ENCODE measurements at regions not wholly inside any gene's neighbourhood (a gene's known extent, or its start where the extent isn't known, plus 50 kb on each side); places are given as distances from the start of the nearest gene placed in this dataset.
"Not testable (repeated sequence)": the region's sequence is repeated elsewhere in the genome, so short reads cannot be mapped to it uniquely, and the experiment has no call there.

DNA sequence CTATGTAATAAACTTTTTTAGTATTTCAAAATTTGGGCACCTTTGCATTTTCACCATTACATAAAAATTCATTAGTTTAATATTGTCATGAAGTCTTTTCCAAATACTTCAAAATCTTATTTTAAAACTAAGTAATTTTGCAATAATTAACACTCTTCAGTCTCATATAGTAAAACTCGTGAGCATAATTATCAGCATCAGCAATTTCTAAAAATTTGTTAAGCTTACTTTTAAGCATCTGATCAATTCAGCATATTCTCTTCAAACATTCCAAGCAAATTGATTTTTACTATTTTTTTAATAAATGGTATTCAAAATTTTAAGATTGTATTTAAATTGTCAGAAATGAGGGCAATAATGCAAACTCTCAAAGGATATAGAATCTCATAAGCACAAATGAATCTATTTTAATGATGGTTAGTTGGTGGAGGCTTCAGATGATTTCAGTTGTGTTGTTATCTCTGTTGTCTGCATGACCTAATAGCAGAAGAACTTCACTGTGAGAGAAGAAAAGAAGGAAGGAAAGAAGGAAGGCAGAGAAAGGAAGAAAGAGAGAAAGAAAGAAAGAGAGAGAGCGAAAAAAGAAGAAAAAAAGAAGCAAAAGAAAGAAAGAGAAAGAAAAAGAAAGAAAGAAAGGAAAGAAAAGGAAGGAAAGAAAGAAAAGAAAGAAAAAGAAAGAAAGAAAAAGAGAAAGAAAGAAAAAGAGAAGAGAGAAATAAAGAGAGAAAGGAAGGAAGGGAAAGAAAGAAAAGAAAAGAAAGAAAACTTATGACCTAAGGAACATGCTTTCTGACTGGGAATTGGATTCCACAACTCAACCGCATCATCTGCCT, 860.5 kb downstream of the NCAM2 start:
- DNase-seq (ENCODE audit: low spot score) = no peak

DNA sequence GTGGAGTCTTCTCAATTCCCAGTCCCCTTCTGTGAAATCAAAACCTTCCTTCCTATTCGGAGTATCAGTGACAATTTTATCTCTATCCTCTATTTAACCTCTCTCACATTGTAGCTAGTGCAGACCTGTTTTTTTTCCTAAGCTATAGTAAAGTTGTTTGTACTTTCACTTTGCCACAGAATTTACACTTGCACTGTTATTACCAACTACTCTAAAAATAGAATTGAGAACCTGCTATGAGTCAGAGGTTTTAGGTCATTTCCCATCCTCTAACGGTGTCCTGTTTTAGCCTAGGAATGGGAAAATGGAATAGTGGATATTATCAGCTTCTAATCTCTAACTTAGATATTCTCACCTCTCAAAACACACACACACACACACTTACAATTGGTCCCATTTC, 862.7 kb downstream of the NCAM2 start:
- no peak for DNase-seq (ENCODE audit: low spot score)

DNA sequence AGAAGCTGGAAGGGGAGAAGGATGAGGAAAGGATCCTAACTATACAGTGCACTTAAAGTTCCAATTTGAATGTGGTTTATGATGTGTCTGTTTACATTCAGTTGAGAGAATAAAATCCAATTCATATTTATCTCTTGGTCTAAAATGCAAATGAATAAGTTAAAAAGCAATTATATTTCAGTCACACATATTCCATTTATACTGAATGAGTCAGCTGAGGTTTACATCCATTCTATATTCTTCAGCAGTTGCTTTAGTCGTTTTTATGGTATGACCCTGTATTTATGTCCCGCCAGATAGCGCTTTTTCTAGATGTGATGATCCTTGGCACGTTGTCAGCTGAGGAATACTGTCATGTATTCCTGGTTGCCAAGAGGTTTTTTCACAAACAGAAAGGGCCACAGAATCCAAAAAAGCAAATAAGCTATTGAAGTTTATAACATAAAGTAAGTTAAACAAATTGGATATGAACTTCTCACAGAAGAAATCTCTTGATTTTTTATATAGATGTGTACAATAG, 866.2 kb downstream of the NCAM2 start:
- no peak for DNase-seq (ENCODE audit: low spot score)

DNA sequence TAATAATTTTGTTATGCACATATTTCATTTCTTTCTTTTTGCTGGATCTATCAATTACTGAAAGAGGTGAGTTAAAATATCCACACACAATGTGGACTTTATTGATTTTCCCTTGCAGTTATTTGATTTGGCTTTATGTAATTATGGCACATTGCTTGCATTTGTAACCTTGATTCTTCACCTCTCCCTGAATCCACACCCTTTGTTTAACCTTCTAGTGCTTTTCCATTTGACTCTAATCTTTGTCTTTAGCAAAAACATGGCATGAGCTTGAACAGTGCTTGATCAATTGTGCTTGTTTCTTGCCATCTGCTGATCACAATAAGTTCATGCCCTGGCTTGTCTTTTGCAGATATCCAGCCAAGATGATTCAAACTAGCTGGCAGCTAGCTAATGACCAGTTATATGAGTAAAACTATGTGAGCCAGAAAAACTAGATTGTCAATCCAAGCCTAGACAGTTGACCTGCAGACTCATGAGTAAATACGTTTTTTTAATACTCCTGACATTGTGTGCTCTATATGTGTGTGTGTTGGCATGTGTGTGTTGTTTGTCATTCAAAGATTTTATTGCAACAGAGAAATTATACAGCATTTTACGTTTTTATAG, 899.2 kb downstream of the NCAM2 start:
- DNase-seq (ENCODE audit: low spot score) = no peak

DNA sequence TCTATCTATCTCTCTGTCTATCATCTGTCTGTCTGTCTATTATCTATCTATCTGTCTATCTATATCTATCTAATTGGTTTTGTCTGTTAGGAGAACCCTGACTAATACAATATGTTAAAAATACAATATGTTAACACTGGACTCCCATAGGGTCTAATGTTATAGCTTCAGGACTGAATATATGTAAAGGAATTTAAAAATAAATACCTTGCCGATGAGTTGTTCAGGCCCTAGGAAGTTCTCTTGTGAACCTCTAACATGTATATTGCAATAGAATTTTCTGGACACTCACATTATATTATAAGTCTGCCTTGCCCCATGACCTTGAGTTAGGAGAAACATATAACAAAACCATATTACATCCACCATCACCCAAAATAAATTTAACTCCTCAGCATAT, 900.6 kb downstream of the NCAM2 start:
- DNase-seq (ENCODE audit: low spot score) = no peak

DNA sequence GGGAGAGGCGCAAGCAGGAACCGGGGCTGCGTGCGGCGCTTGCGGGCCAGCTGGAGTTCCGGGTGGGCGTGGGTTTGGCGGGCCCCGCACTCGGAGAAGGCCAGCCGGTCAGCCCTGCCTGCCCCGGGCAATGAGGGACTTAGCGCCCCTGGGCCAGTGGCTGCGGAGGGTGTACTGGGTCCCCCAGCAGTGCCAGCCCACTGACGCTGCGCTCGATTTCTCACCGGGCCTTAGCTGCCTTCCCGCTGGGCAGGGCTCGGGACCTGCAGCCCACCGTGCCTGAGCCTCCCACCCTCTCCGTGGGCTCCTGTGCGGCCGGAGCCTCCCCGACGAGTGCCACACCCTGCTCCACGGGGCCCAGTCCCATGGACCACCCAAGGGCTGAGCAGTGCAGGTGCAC, 904.2 kb downstream of the NCAM2 start:
- not testable (repeated sequence) for DNase-seq (ENCODE audit: low spot score)

DNA sequence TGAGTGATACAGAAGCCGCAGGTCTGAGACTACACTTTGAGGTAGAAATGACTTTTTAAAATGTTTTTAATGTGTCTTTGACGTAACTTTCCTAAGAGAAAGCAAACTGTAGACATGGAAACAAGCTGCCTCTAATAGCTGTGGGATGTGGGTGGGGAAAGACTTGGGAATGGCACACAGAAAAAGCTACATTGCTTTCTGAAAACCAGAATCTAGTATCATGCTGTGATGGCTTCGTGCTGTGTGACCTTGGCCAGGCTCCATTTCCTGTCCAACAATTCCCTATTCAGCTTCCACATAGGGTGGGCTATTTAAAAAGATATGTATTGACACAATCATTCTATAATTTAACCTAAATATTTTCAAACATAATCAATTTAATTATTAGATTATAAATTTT, 909.1 kb downstream of the NCAM2 start:
- DNase-seq (ENCODE audit: low spot score) = no peak

DNA sequence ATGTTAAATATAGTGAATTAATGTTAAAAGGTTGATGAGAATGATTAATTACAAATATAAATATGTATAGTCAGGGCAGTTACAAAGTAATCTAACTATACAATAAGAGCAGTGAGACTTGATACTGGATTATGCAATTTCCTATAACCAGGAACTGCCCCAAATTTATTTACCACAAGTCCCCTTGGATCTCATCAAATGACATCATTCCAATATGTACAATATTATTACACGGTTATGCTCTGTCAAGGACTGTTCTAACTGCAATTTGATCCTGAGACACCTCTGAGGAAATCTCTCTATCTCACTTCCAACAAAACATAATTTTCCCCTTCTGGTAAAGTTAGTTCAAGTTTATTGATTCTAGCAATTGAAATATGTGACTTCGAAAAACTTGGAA, 917.6 kb downstream of the NCAM2 start:
- DNase-seq (ENCODE audit: low spot score) = no peak

DNA sequence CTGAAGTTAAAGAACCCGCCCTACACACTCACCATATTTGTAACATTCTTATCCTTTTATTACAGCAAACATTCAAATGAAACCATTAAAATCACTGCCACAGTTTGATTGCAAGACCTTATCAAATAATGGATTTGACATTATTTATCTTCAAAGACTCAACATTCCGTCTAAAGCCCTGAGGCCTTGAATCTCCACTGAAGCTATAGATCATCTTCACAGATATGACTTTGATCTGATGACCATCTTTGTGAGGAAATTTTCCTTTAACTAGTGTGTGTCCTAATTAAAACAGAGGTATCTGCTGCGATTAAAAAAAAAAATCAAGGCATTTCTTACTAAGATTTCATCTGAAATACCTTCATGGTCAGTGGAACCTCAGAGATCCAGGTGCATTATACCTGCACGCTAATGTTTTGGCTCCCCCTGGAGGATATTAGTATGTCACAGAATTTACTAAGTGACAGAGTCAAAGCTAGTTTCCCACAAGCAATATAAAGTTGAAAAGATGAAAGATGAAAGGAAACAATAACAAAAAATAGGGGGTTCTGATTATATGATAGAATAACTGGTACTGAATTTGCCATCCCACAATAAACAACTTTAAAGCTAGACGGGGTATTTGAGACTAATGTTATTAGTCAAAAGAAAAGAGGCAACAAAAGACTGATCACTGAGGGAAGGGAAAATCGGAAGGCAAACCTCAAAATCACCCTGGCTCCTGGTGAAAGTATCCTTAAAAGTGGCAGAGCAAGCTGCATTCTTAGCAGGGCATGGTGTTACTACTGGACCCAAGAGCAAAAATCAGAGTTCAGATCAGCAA, 923.4 kb downstream of the NCAM2 start:
- DNase-seq (ENCODE audit: low spot score) = no peak

DNA sequence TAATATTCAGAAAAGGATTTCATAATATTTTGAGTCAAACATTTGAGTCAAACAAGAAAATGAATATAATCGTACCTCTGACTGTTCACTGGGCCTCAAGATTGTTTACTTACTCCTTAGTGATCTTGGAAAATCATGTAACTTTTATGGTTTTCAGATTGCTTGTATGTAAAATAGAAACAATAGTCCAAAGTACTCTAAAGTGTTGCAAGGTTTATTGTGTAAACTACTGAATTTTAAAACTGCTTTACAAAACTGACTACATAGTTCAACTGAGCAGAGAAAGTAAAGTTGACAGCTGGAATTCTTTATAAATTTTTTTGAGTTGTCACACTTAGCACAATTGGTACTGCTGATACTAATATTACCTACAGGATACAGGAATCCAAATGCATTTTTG, 931.0 kb downstream of the NCAM2 start:
- DNase-seq (ENCODE audit: low spot score) = no peak

DNA sequence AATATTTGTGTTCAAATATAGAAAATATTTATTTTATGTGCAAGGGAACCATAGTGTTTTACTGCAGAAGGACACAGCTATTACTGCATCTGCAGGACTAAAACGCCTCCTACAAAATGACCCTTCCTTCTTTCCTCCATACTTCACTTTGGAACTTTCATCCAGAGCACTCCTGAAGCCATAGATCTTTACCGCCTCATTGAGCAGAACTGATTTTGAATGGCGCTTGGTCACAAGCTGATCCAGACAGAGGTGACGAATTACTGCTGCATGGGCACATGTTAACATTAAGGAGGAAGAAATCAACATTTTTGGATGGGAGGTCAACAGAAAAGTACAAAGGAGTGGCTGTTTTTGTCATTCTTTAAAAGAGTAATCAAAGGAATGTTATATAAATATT, 931.6 kb downstream of the NCAM2 start:
- DNase-seq (ENCODE audit: low spot score) = no peak

DNA sequence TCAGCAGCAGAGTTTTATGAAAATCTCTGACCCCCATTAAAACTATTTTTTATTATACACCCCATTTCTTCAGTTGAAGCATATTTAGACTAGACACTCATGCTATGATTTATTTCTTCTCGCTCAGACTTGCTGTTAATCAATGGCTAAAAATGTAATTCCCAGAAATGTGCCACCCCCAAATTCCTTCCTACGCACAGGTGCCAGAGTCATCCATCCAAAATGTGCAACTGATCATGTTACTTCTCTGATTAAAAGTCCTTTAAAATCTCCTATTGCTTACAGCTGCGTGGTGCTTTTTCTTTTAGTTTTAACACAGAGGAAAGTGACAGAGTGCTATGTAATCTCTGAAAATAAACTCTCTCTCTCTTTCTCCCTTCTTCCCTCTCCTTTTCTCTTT, 954.4 kb downstream of the NCAM2 start:
- DNase-seq (ENCODE audit: low spot score) = no peak

DNA sequence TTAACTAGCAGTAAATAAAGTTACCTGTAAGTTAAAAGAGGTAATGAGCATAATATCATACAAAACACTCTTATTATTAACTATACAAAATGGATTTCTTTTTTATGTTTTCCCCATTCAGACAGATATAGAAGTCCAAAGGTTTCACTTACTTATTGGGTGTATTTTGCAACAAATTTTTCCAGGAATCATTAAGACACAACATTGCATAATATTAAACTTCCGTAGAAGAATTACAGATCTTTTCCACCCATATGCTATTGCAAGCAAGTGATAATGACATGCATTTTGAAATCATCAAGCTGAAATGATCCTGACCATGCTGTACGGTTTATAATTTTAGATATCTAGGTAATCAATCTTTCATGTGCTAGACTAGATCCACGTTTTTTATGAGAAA, 957.0 kb downstream of the NCAM2 start:
- no peak for DNase-seq (ENCODE audit: low spot score)

DNA sequence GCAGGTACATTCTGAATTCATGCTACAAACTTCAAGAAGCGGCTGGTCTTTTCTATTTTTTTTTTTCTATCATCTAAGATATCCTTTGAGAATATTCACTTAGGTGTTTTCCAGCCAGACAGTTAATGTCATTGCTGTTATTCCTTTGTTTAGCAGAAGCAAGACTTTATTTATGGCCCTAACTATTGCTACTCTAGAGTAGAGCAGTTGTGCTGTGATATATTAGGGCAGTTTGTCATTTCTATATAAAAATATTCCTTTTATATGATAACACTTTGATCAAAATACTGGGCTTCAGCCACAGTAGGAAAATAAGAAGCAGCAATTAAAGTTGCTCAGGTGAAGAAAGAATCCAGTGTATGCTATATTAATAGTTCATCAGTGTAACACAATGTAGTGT, 959.3 kb downstream of the NCAM2 start:
- DNase-seq (ENCODE audit: low spot score) = no peak

DNA sequence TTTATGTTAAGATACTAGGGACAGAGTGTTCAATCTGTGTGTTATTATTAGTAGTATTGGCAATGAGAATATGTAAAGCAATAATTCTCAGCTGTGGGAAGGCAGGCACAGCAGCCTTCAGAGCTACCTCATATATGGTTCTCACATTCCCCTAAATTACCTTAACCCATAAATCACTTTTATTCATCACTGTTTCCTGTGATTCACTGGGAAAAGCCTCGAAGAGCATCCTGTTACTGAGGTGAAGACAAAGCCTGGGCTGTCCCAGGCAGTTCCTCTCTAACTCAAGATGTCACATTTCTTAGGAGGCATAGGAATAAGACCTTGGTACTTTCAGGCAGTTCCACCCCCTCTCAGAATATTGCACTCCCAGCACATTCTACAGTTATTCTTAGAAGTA, 965.7 kb downstream of the NCAM2 start:
- DNase-seq (ENCODE audit: low spot score) = no peak

DNA sequence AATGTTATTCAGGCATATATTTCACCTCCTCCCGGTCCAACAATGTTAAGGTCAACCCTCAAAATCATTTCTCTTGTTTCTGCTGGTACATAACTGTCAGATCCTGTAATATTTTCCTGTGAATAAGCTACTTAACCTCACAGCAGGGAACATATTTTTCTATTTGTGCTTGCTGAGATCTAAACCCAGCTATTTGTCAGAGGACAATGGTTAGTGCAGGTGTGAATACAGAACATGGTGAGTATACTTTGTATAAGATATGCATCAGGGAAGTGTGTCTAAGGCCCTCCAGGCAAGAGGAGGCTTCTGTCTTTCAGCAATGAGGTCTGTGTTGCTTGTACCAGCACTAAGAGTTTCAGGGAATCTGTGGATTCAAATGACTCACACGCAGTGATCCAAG, 970.6 kb downstream of the NCAM2 start:
- DNase-seq (ENCODE audit: low spot score) = no peak

DNA sequence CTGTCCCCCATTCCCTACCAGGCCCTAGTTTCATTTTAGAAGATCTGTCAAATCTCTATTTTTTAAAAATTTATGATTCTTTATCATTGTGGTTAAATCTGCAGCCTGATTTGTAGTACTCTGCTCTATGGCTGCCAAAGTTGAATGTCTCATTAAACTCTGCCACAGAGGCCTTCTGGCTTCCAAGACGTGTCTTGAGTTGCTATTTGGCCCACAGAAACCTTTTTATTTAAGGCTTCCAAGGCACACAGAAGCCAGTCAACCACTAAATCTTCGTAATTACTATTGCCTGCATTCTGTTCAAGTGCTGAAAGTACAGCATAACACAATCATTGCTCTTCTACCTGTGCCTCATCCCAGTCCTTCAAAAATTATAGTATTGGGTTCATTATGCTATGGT, 971.0 kb downstream of the NCAM2 start:
- DNase-seq (ENCODE audit: low spot score) = no peak

DNA sequence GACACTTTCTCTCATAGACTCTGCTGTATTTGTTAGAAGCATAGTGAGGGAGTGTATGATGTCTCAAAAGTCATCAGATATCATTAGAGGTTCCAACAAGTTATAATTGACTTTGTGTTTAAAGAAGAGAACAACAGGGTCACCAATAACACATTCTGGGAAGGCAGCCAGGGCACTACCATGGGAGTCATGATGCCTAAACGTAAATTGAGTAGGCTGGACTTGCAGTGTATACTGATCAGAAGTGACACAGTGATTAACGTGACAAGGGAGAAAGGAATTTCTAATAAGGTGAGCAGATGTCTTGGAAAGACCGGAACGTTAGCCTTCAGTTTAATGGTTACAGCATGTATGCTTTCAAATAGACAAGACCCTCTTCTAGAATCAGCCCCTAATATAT, 973.2 kb downstream of the NCAM2 start:
- DNase-seq (ENCODE audit: low spot score) = no peak

DNA sequence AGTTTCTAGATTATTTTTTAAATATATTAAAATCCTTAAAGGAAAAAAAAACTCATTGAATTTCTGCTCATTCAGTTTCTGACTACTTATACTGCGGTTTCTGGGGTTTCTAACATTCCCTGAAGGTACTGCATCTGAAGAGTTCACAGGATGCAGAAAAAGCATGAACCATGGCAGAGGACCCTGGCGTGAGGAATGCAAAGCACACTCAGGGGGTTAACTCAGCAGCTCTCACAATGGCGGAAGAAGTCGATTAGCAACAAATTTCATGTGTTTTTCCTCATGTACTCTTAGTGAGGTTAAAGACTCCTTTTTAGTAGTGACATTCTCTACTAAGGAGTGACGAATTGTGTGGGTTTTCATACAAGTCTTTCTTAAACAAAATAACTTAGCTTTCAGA, 975.6 kb downstream of the NCAM2 start:
- DNase-seq (ENCODE audit: low spot score) = no peak

DNA sequence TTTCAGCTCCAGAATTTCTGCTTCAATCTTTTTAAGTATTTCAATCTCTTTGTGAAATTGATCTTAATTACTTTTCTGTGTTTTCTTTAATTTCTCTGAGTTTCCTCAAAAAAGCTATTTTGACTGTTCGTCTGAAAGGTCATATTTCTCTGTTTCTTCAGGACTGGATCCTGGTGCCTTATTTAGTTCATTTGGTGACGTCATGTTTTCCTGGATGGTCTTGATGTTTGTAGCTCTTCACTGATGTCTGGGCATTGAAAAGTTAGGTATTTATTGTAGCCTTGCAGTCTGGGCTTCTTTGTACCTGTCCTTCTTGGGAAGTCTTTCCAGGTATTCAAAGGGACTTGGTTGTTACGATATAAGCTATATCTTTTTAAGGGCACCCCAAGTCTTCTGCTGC, 998.7 kb downstream of the NCAM2 start:
- DNase-seq (ENCODE audit: low spot score) = no peak

DNA sequence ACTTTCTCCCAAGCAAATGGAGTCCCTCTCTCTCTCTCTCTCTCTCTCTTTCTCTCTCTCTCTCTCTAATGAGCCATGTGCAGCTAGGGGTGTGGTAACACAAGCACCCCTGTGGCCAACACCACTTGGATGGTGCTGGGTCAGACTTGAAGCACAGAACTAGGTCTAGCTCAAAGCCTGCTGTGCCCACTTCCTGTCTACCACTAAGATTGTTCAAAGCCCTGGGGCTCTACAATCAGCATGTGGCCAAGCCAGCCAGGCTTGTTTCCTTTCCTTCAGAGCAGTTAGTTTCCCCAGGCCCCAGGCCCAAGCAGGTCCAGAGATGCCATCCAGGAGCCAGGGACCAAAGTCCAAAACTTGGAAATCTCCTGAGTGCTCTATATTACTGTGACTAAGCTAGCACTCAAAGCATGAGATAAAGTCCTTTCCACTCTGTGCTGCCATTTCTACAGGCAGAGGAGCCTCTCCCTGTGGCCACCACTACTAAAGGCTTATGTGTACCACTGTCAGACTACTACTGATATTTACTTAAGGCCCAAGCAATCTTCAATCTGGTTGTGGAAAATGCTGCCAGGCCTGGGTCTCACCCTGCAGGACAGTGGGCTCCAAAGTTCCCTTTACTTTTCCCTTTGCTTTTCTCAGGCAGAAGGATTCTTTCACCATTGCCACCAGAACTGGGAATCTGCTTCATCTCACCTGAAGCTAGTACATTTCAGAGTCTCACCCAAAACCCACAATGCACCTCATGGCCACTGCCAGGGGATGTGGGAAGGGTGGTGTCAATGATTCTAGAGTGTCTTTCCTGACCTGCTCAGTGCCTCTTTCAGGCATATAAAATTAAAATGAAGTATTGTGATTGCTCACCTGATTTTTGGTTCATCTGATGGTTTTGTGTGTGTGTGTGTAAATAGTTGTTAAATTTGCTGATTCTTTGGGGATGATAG, 999.5 kb downstream of the NCAM2 start:
- no peak for DNase-seq (ENCODE audit: low spot score)

DNA sequence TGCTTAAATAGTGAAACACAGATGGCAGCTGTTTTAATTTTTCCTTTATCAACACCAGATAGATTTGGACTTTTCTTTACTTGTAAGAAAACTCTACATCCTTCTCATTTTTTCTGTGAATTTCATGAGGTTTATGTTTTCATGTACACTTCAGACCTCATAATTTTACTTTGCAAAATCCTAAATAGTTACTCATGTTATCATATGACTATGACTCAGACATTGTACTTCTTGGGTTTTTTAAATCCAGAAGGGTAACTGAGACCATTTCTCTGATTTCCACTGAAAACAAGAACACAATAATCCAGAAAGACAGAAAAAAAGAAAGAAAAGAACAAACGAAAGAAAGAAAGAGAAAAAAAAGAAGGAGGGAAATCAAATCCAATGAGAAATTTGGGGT, 1021.6 kb downstream of the NCAM2 start:
- DNase-seq (ENCODE audit: low spot score) = no peak
